BLaER1 (cell line): ENCODE measurements at regions not wholly inside any gene's neighbourhood (a gene's known extent, or its start where the extent isn't known, plus 50 kb on each side); places are given as distances from the start of the nearest gene placed in this dataset.

Experiments used
- H3K27ac ChIP-seq: shearing (Covaris generic); formaldehyde crosslinking; 2 replicates; pipeline ENCODE4 v1.8.1; 2022
- H3K27me3 ChIP-seq: shearing (Covaris generic); formaldehyde crosslinking; 2 replicates; pipeline ENCODE4 v1.8.1; 2022
- H3K36me3 ChIP-seq: shearing (Covaris generic); formaldehyde crosslinking; 2 replicates; pipeline ENCODE4 v1.8.1; 2022
- H3K4me1 ChIP-seq: shearing (Covaris generic); formaldehyde crosslinking; 2 replicates; pipeline ENCODE4 v1.8.1; 2022
- H3K4me2 ChIP-seq: shearing (Covaris generic); formaldehyde crosslinking; 2 replicates; pipeline ENCODE4 v1.8.1; 2022
- H3K4me3 ChIP-seq: shearing (Covaris generic); formaldehyde crosslinking; 2 replicates; pipeline ENCODE4 v1.8.1; 2022
- H3K9ac ChIP-seq: shearing (Covaris generic); formaldehyde crosslinking; 2 replicates; pipeline ENCODE4 v1.8.1; 2022
- H3K9me3 ChIP-seq: shearing (Covaris generic); formaldehyde crosslinking; 2 replicates; pipeline ENCODE4 v1.8.1; 2022
- H4K20me1 ChIP-seq: shearing (Covaris generic); formaldehyde crosslinking; 2 replicates; pipeline ENCODE4 v1.8.1; 2022
- Cebpa-rat ChIP-seq: shearing (Covaris generic); IDR thresholded peaks from 2 replicates; pipeline ENCODE4 v1.8.1; 2022

DNA sequence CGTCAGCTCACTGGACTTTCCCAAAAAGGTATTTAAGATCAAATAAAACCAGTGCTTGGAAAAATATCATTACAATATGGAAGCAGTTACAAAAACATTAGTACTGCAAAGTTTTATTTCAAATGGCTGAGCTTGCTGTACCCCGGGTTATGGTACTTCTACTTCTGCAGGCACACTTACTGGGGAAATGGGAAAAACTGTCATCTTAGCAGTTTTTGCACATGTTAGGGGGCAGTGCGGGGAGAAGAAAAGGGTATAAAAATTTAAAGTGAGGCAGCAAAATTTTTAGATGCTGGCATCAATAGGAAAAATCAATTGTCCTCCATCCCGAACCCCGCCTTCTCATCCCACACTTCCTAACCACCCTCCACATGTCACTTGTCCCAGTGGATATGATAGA lies 133.4 kb downstream of the ATG4C start:
- no peak overlapping the region for H3K27ac ChIP-seq
- no peak for TF ChIP-seq Cebpa-rat
- H3K4me2 ChIP-seq: no peak overlapping the region
- no peaks in the 10 kb centered on the region for H4K20me1 ChIP-seq
- H3K4me3 ChIP-seq: no peak overlapping the region
- no peaks in the 10 kb centered on the region for H3K27me3 ChIP-seq
- no peaks in the 10 kb centered on the region for H3K9me3 ChIP-seq
- no peak overlapping the region for H3K9ac ChIP-seq
- no peaks in the 10 kb centered on the region for H3K4me1 ChIP-seq
- H3K36me3 ChIP-seq: no peaks in the 10 kb centered on the region

DNA sequence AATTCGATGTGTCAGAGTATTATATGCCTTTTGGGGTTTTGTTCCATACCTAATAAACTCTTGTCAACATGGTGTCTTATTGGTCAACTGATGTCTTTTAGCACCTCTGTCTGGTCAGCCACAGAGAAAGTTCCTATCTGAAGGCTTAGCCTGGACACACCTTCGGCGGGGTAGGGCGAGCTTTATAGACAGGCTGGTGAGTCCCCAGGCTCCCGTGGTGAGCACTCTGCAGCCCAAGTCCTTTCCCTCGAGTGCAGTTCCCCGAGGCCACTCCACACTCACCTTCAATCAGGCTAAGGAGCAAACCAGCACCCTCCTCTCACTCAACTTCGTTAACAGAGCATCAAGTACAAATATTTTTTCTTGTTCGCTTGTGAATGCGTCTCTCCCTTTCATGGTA lies 133.9 kb downstream of the ATG4C start:
- no peak for TF ChIP-seq Cebpa-rat
- no peaks in the 10 kb centered on the region for H3K9me3 ChIP-seq
- H3K27me3 ChIP-seq: no peaks in the 10 kb centered on the region
- no peaks in the 10 kb centered on the region for H3K36me3 ChIP-seq
- H3K4me2 ChIP-seq: no peak overlapping the region
- H3K4me1 ChIP-seq: no peaks in the 10 kb centered on the region
- no peaks in the 10 kb centered on the region for H4K20me1 ChIP-seq
- H3K9ac ChIP-seq: no peak overlapping the region
- no peak overlapping the region for H3K27ac ChIP-seq
- H3K4me3 ChIP-seq: no peak overlapping the region

DNA sequence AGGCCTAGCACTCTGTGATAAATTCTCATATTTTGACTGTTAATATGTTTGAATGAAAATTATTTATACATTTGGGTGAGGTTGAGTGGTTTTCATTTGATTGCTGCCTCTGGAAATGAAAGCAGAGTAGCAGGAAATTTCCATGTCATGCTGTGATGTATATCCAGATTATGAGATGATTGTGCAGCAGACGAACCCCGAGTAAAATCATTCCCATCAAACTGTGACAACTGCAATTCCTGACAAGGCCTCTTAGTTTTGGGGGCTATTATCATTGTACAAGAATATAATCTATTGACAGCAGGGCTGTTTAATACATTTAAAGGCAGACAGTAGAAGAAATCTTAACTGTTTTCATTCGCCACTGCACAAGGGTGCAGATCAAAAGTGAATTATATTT lies 134.8 kb downstream of the ATG4C start:
- Histone ChIP-seq H3K4me3 (no peak overlapping the region), H3K9ac (no peak overlapping the region), H3K4me2 (no peak overlapping the region), H3K36me3 (no peaks in the 10 kb centered on the region), H3K9me3 (no peaks in the 10 kb centered on the region; the same call in 1 of the 2 replicates), H3K27me3 (no peaks in the 10 kb centered on the region), H3K27ac (no peak overlapping the region), H3K4me1 (no peaks in the 10 kb centered on the region), H4K20me1 (no peaks in the 10 kb centered on the region)
- no peak for TF ChIP-seq Cebpa-rat

DNA sequence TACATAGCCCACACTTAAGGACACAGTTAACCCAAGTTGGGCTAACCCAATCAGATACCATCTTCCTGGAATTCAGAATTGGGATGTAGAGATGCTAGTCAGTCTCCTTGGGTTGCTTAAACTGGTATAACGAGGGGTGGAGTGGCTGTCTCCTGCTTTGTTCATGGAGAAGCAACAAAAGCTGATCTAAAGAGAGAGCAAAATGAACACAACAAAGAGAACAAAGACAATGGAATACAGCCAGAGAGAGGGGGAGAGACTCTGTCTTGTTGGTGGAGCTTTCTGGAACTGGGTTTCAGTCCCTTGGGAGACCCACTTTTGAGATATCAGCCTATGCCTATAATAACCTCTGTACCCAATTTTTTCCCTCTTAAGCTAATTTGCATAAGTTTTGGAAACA lies 138.1 kb downstream of the ATG4C start:
- Histone ChIP-seq H3K27me3 (no peaks in the 10 kb centered on the region), H3K4me2 (no peak overlapping the region), H3K36me3 (no peaks in the 10 kb centered on the region), H3K4me1 (no peaks in the 10 kb centered on the region), H3K9me3 (no peaks in the 10 kb centered on the region; the same call in 1 of the 2 replicates), H3K9ac (no peak overlapping the region), H4K20me1 (no peaks in the 10 kb centered on the region), H3K4me3 (no peak overlapping the region), H3K27ac (no peak overlapping the region)
- TF ChIP-seq Cebpa-rat: no peak

DNA sequence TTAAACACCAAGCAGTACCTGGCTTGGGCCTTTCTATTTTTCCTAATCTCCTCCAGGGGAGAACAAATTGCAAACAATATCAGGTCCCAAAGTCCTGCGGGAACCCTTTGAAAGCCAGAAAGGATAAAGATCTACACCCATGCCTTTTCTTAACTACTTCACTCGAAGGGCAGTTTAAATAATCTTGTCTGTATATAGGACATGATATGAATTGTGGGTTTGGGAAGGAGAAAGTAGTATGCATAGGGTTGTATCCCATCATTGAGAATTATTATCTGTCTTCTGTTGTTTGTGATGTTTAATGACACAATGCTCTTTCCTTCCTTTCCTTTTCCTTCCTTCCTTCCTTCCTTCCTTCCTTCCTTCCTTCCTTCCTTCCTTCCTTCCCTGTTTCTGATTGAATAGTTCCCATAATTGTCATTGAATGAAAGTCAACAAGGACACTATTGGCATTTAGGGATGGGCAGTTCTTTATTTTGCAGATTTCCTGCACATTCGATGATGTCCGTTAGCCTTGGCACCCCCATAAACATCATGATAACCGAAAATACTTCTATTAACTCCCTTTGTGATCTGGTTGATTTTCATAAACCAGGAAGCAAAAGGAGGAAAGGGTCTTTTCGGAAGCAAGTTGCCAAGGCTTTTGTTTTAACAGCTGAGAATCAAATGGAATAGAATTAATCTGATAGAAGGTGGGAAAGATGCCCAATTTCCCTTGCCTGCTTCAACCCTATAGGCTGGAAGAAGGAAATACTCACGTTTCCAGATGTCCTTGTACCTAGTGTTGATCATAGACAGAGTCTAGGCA lies 141.3 kb downstream of the ATG4C start:
- no peaks in the 10 kb centered on the region for H3K4me1 ChIP-seq
- H3K9me3 ChIP-seq: no peaks in the 10 kb centered on the region; the same call in 1 of the 2 replicates
- no peak for TF ChIP-seq Cebpa-rat
- H3K27me3 ChIP-seq: no peaks in the 10 kb centered on the region
- no peak overlapping the region for H3K4me3 ChIP-seq
- H3K4me2 ChIP-seq: no peak overlapping the region
- H3K27ac ChIP-seq: no peak overlapping the region
- H4K20me1 ChIP-seq: no peaks in the 10 kb centered on the region
- no peaks in the 10 kb centered on the region for H3K36me3 ChIP-seq
- H3K9ac ChIP-seq: no peak overlapping the region

DNA sequence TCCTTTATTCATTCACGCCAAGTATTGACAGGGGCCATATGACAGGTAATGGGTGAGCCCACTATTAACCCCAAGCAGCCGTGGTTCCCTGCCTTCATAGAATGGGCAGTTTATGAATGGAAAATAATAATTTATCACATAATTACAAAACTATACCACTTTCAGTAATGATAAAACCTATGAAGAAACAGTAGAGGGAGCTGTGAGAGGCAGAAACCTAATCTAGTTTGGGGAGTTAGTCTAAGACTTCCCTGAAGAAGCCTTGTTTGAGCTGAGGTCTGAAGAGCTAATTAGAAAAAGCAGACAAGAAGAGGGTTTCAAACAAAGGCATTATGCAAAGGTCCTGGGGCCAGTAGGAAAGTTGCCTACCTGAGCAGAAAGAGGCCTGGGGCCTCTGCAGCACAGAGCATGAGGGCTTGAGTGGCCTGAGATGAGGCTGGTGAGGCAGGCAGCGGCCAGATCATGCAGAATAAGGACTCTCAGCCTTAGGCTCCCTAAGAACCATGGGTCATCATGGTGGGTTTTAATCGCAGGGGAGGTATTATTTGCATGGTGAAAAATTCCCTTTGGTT lies 142.8 kb downstream of the ATG4C start:
- H4K20me1 ChIP-seq: no peaks in the 10 kb centered on the region
- no peak overlapping the region for H3K4me3 ChIP-seq
- no peaks in the 10 kb centered on the region for H3K4me1 ChIP-seq
- H3K4me2 ChIP-seq: no peak overlapping the region
- no peaks in the 10 kb centered on the region; the same call in 1 of the 2 replicates for H3K9me3 ChIP-seq
- no peak for TF ChIP-seq Cebpa-rat
- no peaks in the 10 kb centered on the region for H3K36me3 ChIP-seq
- H3K27ac ChIP-seq: no peak overlapping the region
- no peak overlapping the region for H3K9ac ChIP-seq
- no peaks in the 10 kb centered on the region for H3K27me3 ChIP-seq

DNA sequence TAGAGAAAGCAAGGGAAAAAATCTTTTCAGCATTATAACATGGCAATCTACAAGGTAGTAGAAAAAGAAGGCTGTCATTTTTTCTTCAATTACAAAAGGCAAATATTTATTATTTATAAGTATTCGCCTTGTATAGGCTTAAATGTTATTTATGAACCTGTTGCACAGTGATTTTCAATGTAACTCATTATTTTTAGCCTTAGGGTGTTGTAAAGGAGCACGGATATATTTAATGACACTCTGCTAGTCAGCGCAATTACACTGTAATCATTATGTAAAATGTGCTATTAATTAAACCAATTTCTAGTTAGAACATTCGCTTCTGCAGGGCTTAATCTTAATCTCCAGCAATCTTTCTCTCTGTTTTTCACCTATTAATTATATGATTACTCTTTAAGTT lies 145.0 kb downstream of the ATG4C start:
- no peak overlapping the region for H3K4me2 ChIP-seq
- no peaks in the 10 kb centered on the region for H3K27me3 ChIP-seq
- peaks cover 4% of the 10 kb centered on the region; the same call in 1 of the 2 replicates for H3K4me1 ChIP-seq
- no peak overlapping the region for H3K27ac ChIP-seq
- H3K9ac ChIP-seq: no peak overlapping the region
- TF ChIP-seq Cebpa-rat: no peak
- no peak overlapping the region for H3K4me3 ChIP-seq
- no peaks in the 10 kb centered on the region for H3K36me3 ChIP-seq
- H3K9me3 ChIP-seq: no peaks in the 10 kb centered on the region
- no peaks in the 10 kb centered on the region for H4K20me1 ChIP-seq

DNA sequence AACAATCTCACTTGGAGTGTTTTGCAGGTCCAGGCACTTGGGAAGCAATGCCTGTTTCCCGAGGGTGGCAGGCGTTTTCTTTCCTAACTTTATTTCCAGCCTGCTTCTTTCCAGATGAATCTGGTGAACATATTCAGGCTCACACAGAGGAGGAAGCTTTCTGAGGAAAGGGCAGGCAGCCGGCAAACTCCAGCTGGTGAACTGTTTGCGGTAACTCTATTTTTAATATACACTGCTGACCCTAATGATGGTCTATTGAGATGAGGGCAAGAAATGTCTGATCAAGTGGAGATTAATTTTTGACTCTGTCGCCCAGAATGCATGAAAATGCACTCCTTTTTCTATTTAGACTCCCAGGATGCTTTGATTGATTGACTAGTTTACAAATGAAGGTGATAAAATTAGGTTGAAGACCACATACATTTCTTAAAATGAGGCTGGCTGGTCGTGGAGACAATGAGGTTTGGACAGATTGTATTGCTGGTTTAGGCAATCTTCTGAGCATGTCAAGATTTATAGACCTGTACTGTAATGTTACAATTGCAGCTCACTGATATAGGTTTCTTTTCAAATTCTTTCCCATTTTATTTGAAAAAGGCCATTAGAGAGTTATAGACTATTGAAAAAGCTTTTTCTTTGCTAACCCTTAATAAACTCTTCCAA lies 153.8 kb downstream of the ATG4C start:
- Histone ChIP-seq H3K4me2 (no peak overlapping the region), H3K27ac (no peak overlapping the region), H3K27me3 (no peaks in the 10 kb centered on the region), H3K4me1 (peaks cover 7% of the 10 kb centered on the region; the same call in 1 of the 2 replicates), H3K9me3 (no peaks in the 10 kb centered on the region), H3K4me3 (no peak overlapping the region), H4K20me1 (no peaks in the 10 kb centered on the region), H3K36me3 (no peaks in the 10 kb centered on the region), H3K9ac (no peak overlapping the region)
- TF ChIP-seq Cebpa-rat: no peak

DNA sequence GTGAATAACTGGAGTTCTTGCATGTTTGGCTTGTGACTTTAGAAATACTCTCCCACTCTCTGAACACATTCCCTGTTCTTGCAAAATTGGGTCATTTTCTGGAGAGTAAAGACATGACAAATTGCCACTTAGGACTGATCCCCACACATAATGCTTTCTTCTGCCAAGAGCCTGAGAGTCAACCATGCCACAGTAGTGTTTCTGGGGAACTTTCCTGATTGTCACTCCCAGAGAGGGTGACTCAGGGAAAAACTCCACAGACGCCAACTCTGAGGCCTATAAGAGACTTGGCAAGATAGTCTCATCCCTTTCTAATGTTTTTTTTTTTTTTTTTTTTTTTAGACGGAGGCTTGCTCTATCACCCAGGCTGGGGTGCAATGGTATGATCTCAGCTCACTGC lies 157.8 kb downstream of the ATG4C start:
- no peak for TF ChIP-seq Cebpa-rat
- H3K4me2 ChIP-seq: no peak overlapping the region
- no peaks in the 10 kb centered on the region for H4K20me1 ChIP-seq
- H3K27me3 ChIP-seq: no peaks in the 10 kb centered on the region
- no peaks in the 10 kb centered on the region for H3K9me3 ChIP-seq
- no peak overlapping the region for H3K9ac ChIP-seq
- no peak overlapping the region for H3K27ac ChIP-seq
- no peaks in the 10 kb centered on the region for H3K4me1 ChIP-seq
- H3K4me3 ChIP-seq: no peak overlapping the region
- H3K36me3 ChIP-seq: no peaks in the 10 kb centered on the region

DNA sequence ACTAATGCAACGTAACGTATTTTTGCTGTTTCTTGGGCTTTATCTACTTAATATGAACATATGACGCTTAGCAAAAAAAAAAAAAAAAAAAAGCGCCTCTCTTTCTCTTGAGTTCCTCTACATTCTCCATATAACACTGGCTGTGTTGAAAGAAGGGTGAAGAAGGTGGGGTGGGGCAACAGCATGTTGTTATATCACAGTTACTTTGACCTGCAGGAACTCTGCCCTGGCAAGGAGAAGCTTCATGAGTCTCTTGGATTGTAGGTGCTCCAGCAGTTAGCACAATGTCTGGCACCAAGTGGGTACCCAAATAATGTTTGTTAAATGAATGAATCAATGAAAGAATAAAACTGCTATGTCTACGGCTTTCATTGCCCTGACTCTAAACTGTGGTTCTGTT lies 162.6 kb downstream of the ATG4C start:
- Histone ChIP-seq H3K4me1 (no peaks in the 10 kb centered on the region), H4K20me1 (no peaks in the 10 kb centered on the region), H3K9ac (no peak overlapping the region), H3K4me3 (no peak overlapping the region), H3K36me3 (no peaks in the 10 kb centered on the region), H3K27me3 (no peaks in the 10 kb centered on the region), H3K27ac (no peak overlapping the region), H3K4me2 (no peak overlapping the region), H3K9me3 (no peaks in the 10 kb centered on the region)
- TF ChIP-seq Cebpa-rat: no peak
